ENCODE measurements at regions not wholly inside any gene's neighbourhood (a gene's known extent, or its start where the extent isn't known, plus 50 kb on each side); places are given as distances from the start of the nearest gene placed in this dataset.

GRCh38 chr2:136407117-136407951 is 289.4 kb upstream of the CXCR4 start:
- Mint-ChIP-seq H3K4me3 (no peak overlapping the region), H3K27ac (no peak overlapping the region), H3K36me3 (no peaks in the 10 kb centered on the region), H3K9me3 (no peaks in the 10 kb centered on the region), H3K27me3 (peaks cover 20 to 57% (median 37%) of the 10 kb centered on the region in 5 donors), H3K4me1 (peaks cover 0 to 1% (median 0%) of the 10 kb centered on the region in 7 donors)
- Histone ChIP-seq H3K9me3 (ENCODE audit: control insufficient read depth in 2 of 3, low read length in 3 of 3) (no peaks in the 10 kb centered on the region), H3K4me1 (ENCODE audit: control insufficient read depth in 2 of 2, insufficient read depth in 2 of 2, low read length in 2 of 2) (no peaks in the 10 kb centered on the region), H3K27ac (ENCODE audit: low read depth, low read length) (no peak overlapping the region), H3K27me3 (ENCODE audit: control insufficient read depth in 2 of 2, insufficient read depth in 2 of 2, low read length in 2 of 2) (peaks cover 0 to 3% of the 10 kb centered on the region in 2 donors), H3K36me3 (ENCODE audit: control insufficient read depth in 2 of 3, insufficient read depth in 3 of 3, low read length in 3 of 3) (no peaks in the 10 kb centered on the region), H3K4me3 (ENCODE audit: low read length) (no peak overlapping the region)
- intact Hi-C loops (cut with micrococcal nuclease), result no loop called here
- ChIA-PET CTCF (no interaction called here), POLR2A (no interaction called here)
- DNase-seq (no peak), ATAC-seq (no peak)

- H3K27me3 ChIP-seq (ENCODE audit: control insufficient read depth in 2 of 2, insufficient read depth in 2 of 2, low read length in 2 of 2), result peaks cover 0 to 3% of the 10 kb centered on the region in 2 donors
- H3K27me3 Mint-ChIP-seq, result peaks cover 24 to 60% (median 43%) of the 10 kb centered on the region in 5 donors
- intact Hi-C loops (cut with micrococcal nuclease), result no loop called here
- CTCF ChIA-PET, result no interaction called here
- no peak for ATAC-seq
- H3K9me3 ChIP-seq (ENCODE audit: control insufficient read depth in 2 of 3, low read length in 3 of 3), result no peaks in the 10 kb centered on the region
- H3K9me3 Mint-ChIP-seq, result no peaks in the 10 kb centered on the region
- no peak overlapping the region for H3K27ac Mint-ChIP-seq
- no peak for DNase-seq
- H3K27ac ChIP-seq (ENCODE audit: low read depth, low read length), result no peak overlapping the region
- H3K4me3 ChIP-seq (ENCODE audit: low read length), result no peak overlapping the region
- H3K4me1 ChIP-seq (ENCODE audit: control insufficient read depth in 2 of 2, insufficient read depth in 2 of 2, low read length in 2 of 2), result no peaks in the 10 kb centered on the region
- POLR2A ChIA-PET, result no interaction called here
- H3K4me1 Mint-ChIP-seq, result peaks cover 0 to 1% (median 0%) of the 10 kb centered on the region in 7 donors
- no peak overlapping the region for H3K4me3 Mint-ChIP-seq
- H3K36me3 ChIP-seq (ENCODE audit: control insufficient read depth in 2 of 3, insufficient read depth in 3 of 3, low read length in 3 of 3), result no peaks in the 10 kb centered on the region
- no peaks in the 10 kb centered on the region for H3K36me3 Mint-ChIP-seq
Observed at GRCh38 chr2:136404925-136405324, 287.0 kb upstream of the CXCR4 start.

GRCh38 chr2:136404176-136404575 is 286.2 kb upstream of the CXCR4 start:
- ATAC-seq (no peak), DNase-seq (no peak)
- Mint-ChIP-seq H3K27ac (no peak overlapping the region), H3K9me3 (no peaks in the 10 kb centered on the region), H3K4me1 (peaks cover 0 to 1% (median 0%) of the 10 kb centered on the region in 7 donors), H3K36me3 (no peaks in the 10 kb centered on the region), H3K4me3 (no peak overlapping the region), H3K27me3 (peaks cover 24 to 56% (median 43%) of the 10 kb centered on the region in 5 donors)
- H3K4me1 ChIP-seq (ENCODE audit: control insufficient read depth in 2 of 2, insufficient read depth in 2 of 2, low read length in 2 of 2), result no peaks in the 10 kb centered on the region
- intact Hi-C loops (cut with micrococcal nuclease), result no loop called here
- H3K27ac ChIP-seq (ENCODE audit: low read depth, low read length), result no peak overlapping the region
- ChIA-PET POLR2A (no interaction called here), CTCF (no interaction called here)
- H3K27me3 ChIP-seq (ENCODE audit: control insufficient read depth in 2 of 2, insufficient read depth in 2 of 2, low read length in 2 of 2), result peaks cover 0 to 3% of the 10 kb centered on the region in 2 donors
- no peaks in the 10 kb centered on the region for H3K9me3 ChIP-seq (ENCODE audit: control insufficient read depth in 2 of 3, low read length in 3 of 3)
- no peak overlapping the region for H3K4me3 ChIP-seq (ENCODE audit: low read length)
- H3K36me3 ChIP-seq (ENCODE audit: control insufficient read depth in 2 of 3, insufficient read depth in 3 of 3, low read length in 3 of 3), result no peaks in the 10 kb centered on the region

GRCh38 chr2:136402281-136402680 is 284.3 kb upstream of the CXCR4 start:
- no peaks in the 10 kb centered on the region for H3K36me3 Mint-ChIP-seq
- ATAC-seq (no peak), DNase-seq (no peak)
- no peaks in the 10 kb centered on the region for H3K4me1 ChIP-seq (ENCODE audit: control insufficient read depth in 2 of 2, insufficient read depth in 2 of 2, low read length in 2 of 2)
- intact Hi-C loops (cut with micrococcal nuclease), result no loop called here
- no peak overlapping the region for H3K27ac ChIP-seq (ENCODE audit: low read depth, low read length)
- H3K27me3 Mint-ChIP-seq, result peaks cover 24 to 43% (median 32%) of the 10 kb centered on the region in 5 donors
- H3K27me3 ChIP-seq (ENCODE audit: control insufficient read depth in 2 of 2, insufficient read depth in 2 of 2, low read length in 2 of 2), result peaks cover 0 to 3% of the 10 kb centered on the region in 2 donors
- no peaks in the 10 kb centered on the region for H3K4me1 Mint-ChIP-seq
- no peaks in the 10 kb centered on the region for H3K9me3 Mint-ChIP-seq
- no peaks in the 10 kb centered on the region for H3K9me3 ChIP-seq (ENCODE audit: control insufficient read depth in 2 of 3, low read length in 3 of 3)
- ChIA-PET CTCF (no interaction called here), POLR2A (no interaction called here)
- no peak overlapping the region for H3K4me3 ChIP-seq (ENCODE audit: low read length)
- H3K4me3 Mint-ChIP-seq, result no peak overlapping the region
- H3K27ac Mint-ChIP-seq, result peak overlapping the region in 1 of 9 donors; percentile 37
- no peaks in the 10 kb centered on the region for H3K36me3 ChIP-seq (ENCODE audit: control insufficient read depth in 2 of 3, insufficient read depth in 3 of 3, low read length in 3 of 3)

- Mint-ChIP-seq H3K9me3 (no peaks in the 10 kb centered on the region), H3K27me3 (peaks cover 19 to 34% (median 27%) of the 10 kb centered on the region in 5 donors), H3K27ac (no peak overlapping the region), H3K4me1 (peaks cover 0 to 9% (median 0%) of the 10 kb centered on the region in 7 donors), H3K4me3 (no peak overlapping the region), H3K36me3 (no peaks in the 10 kb centered on the region)
- Histone ChIP-seq H3K4me3 (ENCODE audit: low read length) (no peak overlapping the region), H3K27ac (ENCODE audit: low read depth, low read length) (no peak overlapping the region), H3K9me3 (ENCODE audit: control insufficient read depth in 2 of 3, low read length in 3 of 3) (no peaks in the 10 kb centered on the region), H3K4me1 (ENCODE audit: control insufficient read depth in 2 of 2, insufficient read depth in 2 of 2, low read length in 2 of 2) (no peaks in the 10 kb centered on the region), H3K27me3 (ENCODE audit: control insufficient read depth in 2 of 2, insufficient read depth in 2 of 2, low read length in 2 of 2) (peaks cover 0 to 3% of the 10 kb centered on the region in 2 donors), H3K36me3 (ENCODE audit: control insufficient read depth in 2 of 3, insufficient read depth in 3 of 3, low read length in 3 of 3) (no peaks in the 10 kb centered on the region)
- no peak for ATAC-seq
- ChIA-PET POLR2A (no interaction called here), CTCF (no interaction called here)
- intact Hi-C loops (cut with micrococcal nuclease), result no loop called here
- DNase-seq, result no peak
Observed at GRCh38 chr2:136399667-136400289, 281.8 kb upstream of the CXCR4 start.

- H3K4me3 Mint-ChIP-seq, result no peak overlapping the region
- Histone ChIP-seq H3K9me3 (ENCODE audit: control insufficient read depth in 2 of 3, low read length in 3 of 3) (no peaks in the 10 kb centered on the region), H3K27me3 (ENCODE audit: control insufficient read depth in 2 of 2, insufficient read depth in 2 of 2, low read length in 2 of 2) (no peaks in the 10 kb centered on the region), H3K4me1 (ENCODE audit: control insufficient read depth in 2 of 2, insufficient read depth in 2 of 2, low read length in 2 of 2) (peaks cover 0 to 4% of the 10 kb centered on the region in 2 donors), H3K27ac (ENCODE audit: low read depth, low read length) (no peak overlapping the region), H3K36me3 (ENCODE audit: control insufficient read depth in 2 of 3, insufficient read depth in 3 of 3, low read length in 3 of 3) (no peaks in the 10 kb centered on the region), H3K4me3 (ENCODE audit: low read length) (no peak overlapping the region)
- DNase-seq (no peak), ATAC-seq (no peak)
- intact Hi-C loops (cut with micrococcal nuclease), result no loop called here
- H3K27me3 Mint-ChIP-seq, result peaks cover 0 to 8% (median 3%) of the 10 kb centered on the region in 5 donors
- H3K36me3 Mint-ChIP-seq, result no peaks in the 10 kb centered on the region
- ChIA-PET CTCF (interaction anchor here (0.6 to 2.1 kb wide), 3 partner anchors 11 to 1086 kb away, joined by 3 to 8 read pairs (median 6); no protein-coding TSS in a partner anchor), POLR2A (no interaction called here)
- H3K27ac Mint-ChIP-seq, result no peak overlapping the region
- H3K4me1 Mint-ChIP-seq, result peaks cover 4 to 25% (median 13%) of the 10 kb centered on the region in 7 donors
- no peaks in the 10 kb centered on the region for H3K9me3 Mint-ChIP-seq
Observed at GRCh38 chr2:136395582-136395981, 277.6 kb upstream of the CXCR4 start.

Data from naive thymus-derived CD4-positive, alpha-beta T cell (primary cell).